Mucosa of descending colon (tissue), 3 donors: ENCODE measurements at regions not wholly inside any gene's neighbourhood (a gene's known extent, or its start where the extent isn't known, plus 50 kb on each side); places are given as distances from the start of the nearest gene placed in this dataset.

Experiments used
- ATAC-seq: fragments of 200-7000 bp; cut with Tn5 transposase; one replicate; pipeline ENCODE4 v1.9.1; 2020; ENCODE audit warnings: mild to moderate bottlenecking, moderate library complexity
- DNase-seq, 3 donors: peaks; one replicate each; pipeline ENCODE4 v3.0.0-alpha.2; 2020
- H3K36me3 ChIP-seq: fragments of 200-600 bp; one replicate; pipeline ENCODE4 v1.8.0; 2021; ENCODE audit warnings: low read depth, mild to moderate bottlenecking
- H3K4me1 ChIP-seq: fragments of 200-600 bp; one replicate; pipeline ENCODE4 v1.8.0; 2021; ENCODE audit warnings: low read depth, mild to moderate bottlenecking
- H3K4me3 ChIP-seq: fragments of 200-600 bp; one replicate; pipeline ENCODE4 v1.8.0; 2021; ENCODE audit warnings: mild to moderate bottlenecking
- H3K9me3 ChIP-seq: fragments of 200-600 bp; one replicate; pipeline ENCODE4 v1.8.0; 2021; ENCODE audit warnings: mild to moderate bottlenecking
- CTCF ChIP-seq: fragments of 200-600 bp; IDR thresholded peaks from one replicate; pipeline ENCODE4 v1.8.0; 2022; ENCODE audit warnings: antibody characterized with exemption, mild to moderate bottlenecking
- intact Hi-C, 2 donors: fragments of 100-400 bp; cut with DNase I in 1 of 2; cut with micrococcal nuclease in 1 of 2; formaldehyde crosslinking; loops; one replicate each; pipeline versions ENCODE4 v1.11.0 to v1.11.1; 2022; cut with DNase I, micrococcal nuclease
- donor health status: DM: no; HTN: no; CAD: no; lungs with moderate emphysema.
- donor health status: DM: no; HTN: no; CAD: no.
- donor health status: DM: no; HTN: yes; CAD: no.

DNA sequence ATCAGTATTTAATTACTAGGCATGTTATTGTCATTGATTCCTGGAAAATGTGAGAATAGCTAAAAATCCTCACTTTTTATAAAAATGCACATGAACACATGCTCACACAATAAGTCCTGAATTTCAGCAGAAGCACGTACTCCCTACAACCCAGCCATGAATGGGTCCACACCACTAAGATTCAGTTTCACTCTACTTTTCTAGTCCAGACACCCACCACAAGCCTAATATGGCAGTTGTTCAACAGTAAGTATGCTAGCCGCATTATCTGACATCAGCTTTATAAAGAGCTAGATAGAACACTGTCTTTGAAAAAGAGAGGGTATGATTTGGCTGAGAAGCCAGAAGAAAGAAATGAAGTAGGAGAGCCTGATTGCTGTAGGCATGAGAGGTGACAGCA lies 639.3 kb downstream of the BRINP1 start:
- Histone ChIP-seq H3K4me1 (no peaks in the 10 kb centered on the region), H3K36me3 (no peaks in the 10 kb centered on the region), H3K4me3 (no peak overlapping the region), H3K9me3 (no peaks in the 10 kb centered on the region)
- intact Hi-C loops, result no loop called here
- no peak for TF ChIP-seq CTCF
- ATAC-seq (no peak), DNase-seq (no peak)

GRCh38 chr9:118732998-118733397 lies 636.2 kb downstream of the BRINP1 start:
- Histone ChIP-seq H3K36me3 (no peaks in the 10 kb centered on the region), H3K9me3 (peaks cover 15% of the 10 kb centered on the region), H3K4me1 (no peaks in the 10 kb centered on the region), H3K4me3 (no peak overlapping the region)
- ATAC-seq (no peak), DNase-seq (no peak)
- intact Hi-C loops, result no loop called here
- TF ChIP-seq CTCF, result no peak

GRCh38 chr9:118734696-118735095 lies 634.5 kb downstream of the BRINP1 start:
- Histone ChIP-seq H3K4me3 (no peak overlapping the region), H3K36me3 (no peaks in the 10 kb centered on the region), H3K9me3 (peaks cover 15% of the 10 kb centered on the region), H3K4me1 (no peaks in the 10 kb centered on the region)
- ATAC-seq (no peak), DNase-seq (no peak)
- no peak for TF ChIP-seq CTCF
- intact Hi-C loops, result no loop called here

DNA sequence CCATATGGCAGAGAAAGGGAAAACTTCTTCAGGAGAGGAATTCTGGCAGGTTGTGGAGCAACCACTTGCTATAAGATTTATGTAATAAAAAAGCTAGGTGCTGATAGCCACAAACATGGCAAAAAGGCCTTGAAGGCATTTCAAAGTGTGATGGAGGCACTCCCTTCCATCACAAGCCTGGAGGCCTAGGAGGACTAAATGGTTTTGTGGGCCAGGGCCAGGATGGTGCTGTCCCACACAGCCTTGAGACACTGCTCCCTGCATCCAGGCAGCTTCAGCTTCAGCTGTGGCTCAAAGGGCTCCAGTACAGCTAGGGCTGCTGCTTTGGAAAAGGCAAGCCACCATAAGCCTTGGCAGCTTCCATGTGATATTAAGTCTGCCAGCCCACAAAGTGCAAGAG lies 632.8 kb downstream of the BRINP1 start:
- Histone ChIP-seq H3K9me3 (peaks cover 15% of the 10 kb centered on the region), H3K4me1 (no peaks in the 10 kb centered on the region), H3K4me3 (no peak overlapping the region), H3K36me3 (no peaks in the 10 kb centered on the region)
- intact Hi-C loops, result no loop called here
- TF ChIP-seq CTCF, result no peak
- ATAC-seq, result no peak
- DNase-seq, result no peak

- H3K9me3 ChIP-seq, result peaks cover 8% of the 10 kb centered on the region
- TF ChIP-seq CTCF, result no peak
- DNase-seq (no peak), ATAC-seq (no peak)
- H3K4me3 ChIP-seq, result no peak overlapping the region
- intact Hi-C loops, result no loop called here
- H3K4me1 ChIP-seq, result no peaks in the 10 kb centered on the region
- no peaks in the 10 kb centered on the region for H3K36me3 ChIP-seq
Measured at GRCh38 chr9:118751077-118751847, 618.0 kb downstream of the BRINP1 start.

DNA sequence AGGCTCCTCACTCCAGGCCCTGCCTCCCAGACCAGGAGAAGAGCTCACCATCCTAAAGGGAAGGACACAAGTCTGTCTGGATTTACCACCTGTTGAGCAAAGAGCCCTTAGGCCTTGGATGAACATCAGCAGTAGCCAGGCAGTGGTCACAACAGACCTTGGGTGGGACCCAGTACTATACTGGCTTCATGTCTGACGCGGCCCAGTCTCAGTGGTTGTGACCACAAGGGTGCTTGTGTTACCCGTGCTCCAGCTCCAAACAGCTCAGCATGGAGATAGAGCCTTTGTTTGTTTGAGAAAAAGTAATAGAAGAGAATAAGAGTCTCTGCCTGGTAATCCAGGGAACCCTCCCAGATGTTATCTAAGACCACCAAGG lies 617.4 kb downstream of the BRINP1 start:
- no peaks in the 10 kb centered on the region for H3K4me1 ChIP-seq
- H3K36me3 ChIP-seq, result no peaks in the 10 kb centered on the region
- DNase-seq, result no peak
- H3K4me3 ChIP-seq, result no peak overlapping the region
- TF ChIP-seq CTCF, result no peak
- ATAC-seq, result no peak
- peaks cover 8% of the 10 kb centered on the region for H3K9me3 ChIP-seq
- intact Hi-C loops, result no loop called here
